Activated naive CD8-positive, alpha-beta T cell treated with anti-CD3 and anti-CD28 coated beads, Interleukin-2, amount 10 ng/mL, durations not matched to agents 7 days and 5 days (primary cell): ENCODE measurements at regions not wholly inside any gene's neighbourhood (a gene's known extent, or its start where the extent isn't known, plus 50 kb on each side); places are given as distances from the start of the nearest gene placed in this dataset.
"Not testable (repeated sequence)": the region's sequence is repeated elsewhere in the genome, so short reads cannot be mapped to it uniquely, and the experiment has no call there.

Source experiments
- ATAC-seq: fragments of 150-1000 bp; cut with Tn5 transposase; one replicate; pipeline ENCODE4 v1.10.0; 2021; ENCODE audit warnings: low read depth, moderate library complexity
- POLR2A ChIA-PET: fragments of 350-600 bp; sonication (Branson Sonifier 250); formaldehyde crosslinking; loops from one replicate; lab custom pipeline; 2021; ENCODE audit warnings: antibody characterized with exemption; lab: Charles Lee
- DNase-seq: peaks from one replicate; pipeline ENCODE4 v3.0.0; 2021
- H3K27ac Mint-ChIP-seq: one replicate; pipeline ENCODE4 v1.8.0; 2022; ENCODE audit warnings: mild to moderate bottlenecking, mixed read lengths
- H3K27me3 Mint-ChIP-seq: one replicate; pipeline ENCODE4 v1.8.0; 2022; ENCODE audit warnings: mild to moderate bottlenecking, moderate library complexity, mixed read lengths
- H3K36me3 Mint-ChIP-seq: one replicate; pipeline ENCODE4 v1.8.0; 2021; ENCODE audit warnings: mild to moderate bottlenecking, mixed read lengths
- H3K4me1 Mint-ChIP-seq: one replicate; pipeline ENCODE4 v1.8.0; 2021; ENCODE audit warnings: mixed read lengths
- H3K4me3 Mint-ChIP-seq: one replicate; pipeline ENCODE4 v1.8.0; 2022; ENCODE audit warnings: mild to moderate bottlenecking, moderate library complexity, mixed read lengths
- H3K9me3 Mint-ChIP-seq: one replicate; pipeline ENCODE4 v1.8.0; 2021; ENCODE audit warnings: mixed read lengths

DNA sequence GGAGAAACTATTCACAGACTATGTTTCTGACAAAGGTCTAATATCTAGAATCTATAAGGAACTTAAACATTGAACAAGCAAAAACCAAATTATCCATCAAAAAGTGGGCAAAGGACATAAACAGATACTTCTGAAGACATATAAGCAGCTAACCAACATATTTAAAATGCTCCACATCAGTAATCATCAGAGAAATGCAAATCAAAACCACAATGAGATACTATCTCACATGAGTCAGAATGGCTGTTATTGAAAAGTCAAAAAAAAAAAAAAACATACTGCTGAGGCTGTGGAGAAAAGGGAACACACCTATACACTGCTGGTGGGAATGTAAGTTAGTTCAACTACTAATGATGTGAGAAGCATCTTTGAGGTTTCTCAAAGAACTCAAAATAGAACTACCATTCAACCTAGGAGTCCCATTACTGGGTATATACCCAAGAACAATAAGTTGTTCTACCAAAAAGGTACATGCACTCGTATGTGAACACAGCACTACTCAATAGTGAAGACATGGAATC lies 220.4 kb upstream of the TFPI start:
- Mint-ChIP-seq H3K27ac (no peak overlapping the region), H3K4me1 (no peaks in the 10 kb centered on the region), H3K36me3 (no peaks in the 10 kb centered on the region), H3K4me3 (no peak overlapping the region), H3K9me3 (no peaks in the 10 kb centered on the region), H3K27me3 (no peaks in the 10 kb centered on the region)
- DNase-seq (no peak), ATAC-seq (no peak)
- POLR2A ChIA-PET = no interaction called here

DNA sequence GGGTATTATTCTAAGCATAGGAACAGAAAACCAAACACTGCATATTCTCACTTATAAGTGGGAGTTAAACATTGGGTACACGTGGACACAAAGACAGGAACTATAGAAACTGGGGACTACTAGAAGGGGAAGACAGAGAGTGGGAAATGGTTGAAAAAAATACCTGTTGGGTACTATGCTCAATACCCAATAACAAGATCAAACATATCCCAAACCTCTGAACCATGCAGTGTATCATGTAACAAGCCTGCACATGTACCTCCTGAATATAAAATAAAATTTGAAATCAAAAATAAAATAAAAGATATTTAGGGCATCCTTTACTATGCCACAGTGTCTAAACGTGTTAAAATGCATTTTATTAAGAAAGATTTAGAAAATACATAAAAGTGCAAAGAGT lies 221.0 kb upstream of the TFPI start:
- H3K27me3 Mint-ChIP-seq = no peaks in the 10 kb centered on the region
- H3K4me3 Mint-ChIP-seq = no peak overlapping the region
- ATAC-seq (no peak), DNase-seq (no peak)
- H3K36me3 Mint-ChIP-seq = no peaks in the 10 kb centered on the region
- no peaks in the 10 kb centered on the region for H3K4me1 Mint-ChIP-seq
- no peaks in the 10 kb centered on the region for H3K9me3 Mint-ChIP-seq
- POLR2A ChIA-PET = no interaction called here
- H3K27ac Mint-ChIP-seq = no peak overlapping the region

DNA sequence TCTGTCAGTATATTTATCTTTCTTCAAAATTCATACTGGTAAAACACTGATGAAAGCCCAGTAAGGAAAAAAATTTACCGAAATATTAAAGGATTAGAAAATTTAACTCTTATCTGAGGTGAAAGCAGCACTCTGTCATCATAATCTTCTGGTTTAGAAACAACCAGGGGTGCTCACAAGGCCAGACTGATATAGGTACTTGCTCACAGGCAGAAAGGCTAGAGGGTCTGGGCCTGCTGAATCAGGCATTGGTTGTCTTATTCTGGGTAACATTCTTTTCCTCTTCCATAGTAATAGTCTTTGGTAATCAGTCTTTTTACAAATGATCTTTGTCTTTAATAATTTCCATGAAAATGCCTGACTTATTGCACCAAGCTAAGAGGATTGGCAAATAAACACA lies 221.4 kb upstream of the TFPI start:
- DNase-seq (no peak), ATAC-seq (no peak)
- no peak overlapping the region for H3K27ac Mint-ChIP-seq
- no peaks in the 10 kb centered on the region for H3K27me3 Mint-ChIP-seq
- H3K9me3 Mint-ChIP-seq = no peaks in the 10 kb centered on the region
- H3K4me3 Mint-ChIP-seq = no peak overlapping the region
- POLR2A ChIA-PET = no interaction called here
- no peaks in the 10 kb centered on the region for H3K36me3 Mint-ChIP-seq
- no peaks in the 10 kb centered on the region for H3K4me1 Mint-ChIP-seq

DNA sequence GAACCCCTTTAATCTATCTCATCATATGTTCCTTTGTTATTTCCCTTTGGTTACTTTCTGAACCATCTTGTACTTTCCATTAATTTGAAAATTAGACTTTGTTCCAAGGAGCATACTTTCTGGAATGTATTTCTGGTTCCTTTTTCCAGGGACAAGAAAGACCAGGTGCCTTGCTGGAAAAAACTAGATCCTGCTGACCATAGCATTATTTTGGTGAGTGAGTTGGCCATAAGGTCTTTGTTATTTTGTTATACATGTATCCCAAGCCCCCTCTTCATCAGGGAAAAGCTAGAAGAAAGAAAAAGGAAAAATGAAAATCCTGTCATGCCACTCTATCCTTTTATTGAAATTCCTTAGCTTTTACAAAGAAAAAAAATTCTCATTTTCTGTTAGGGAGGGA lies 228.1 kb upstream of the TFPI start:
- POLR2A ChIA-PET = no interaction called here
- DNase-seq = no peak
- no peak for ATAC-seq
- Mint-ChIP-seq H3K27ac (no peak overlapping the region), H3K4me3 (no peak overlapping the region), H3K4me1 (no peaks in the 10 kb centered on the region), H3K27me3 (peaks cover 2% of the 10 kb centered on the region), H3K36me3 (no peaks in the 10 kb centered on the region), H3K9me3 (peaks cover 2% of the 10 kb centered on the region)

DNA sequence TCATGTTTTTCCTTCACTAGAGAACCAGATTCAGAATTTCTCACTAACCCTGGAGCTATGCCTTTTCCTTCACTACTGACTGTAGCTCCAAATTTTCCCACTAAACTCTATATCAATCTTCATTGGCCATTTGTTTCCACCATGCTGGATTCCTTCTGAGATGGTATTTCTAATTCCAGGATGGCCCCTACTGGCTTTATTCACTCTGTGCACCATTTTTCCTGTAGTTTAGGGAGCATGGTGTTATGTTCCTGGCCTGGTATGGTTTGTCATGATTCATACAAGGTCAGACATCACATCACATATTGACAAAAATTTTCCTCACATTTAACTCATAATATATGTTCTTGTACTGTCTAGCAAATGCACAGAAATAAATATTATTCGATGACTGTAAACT lies 229.2 kb upstream of the TFPI start:
- Mint-ChIP-seq H3K27me3 (peaks cover 2% of the 10 kb centered on the region), H3K27ac (no peak overlapping the region), H3K4me1 (no peaks in the 10 kb centered on the region), H3K9me3 (peaks cover 2% of the 10 kb centered on the region), H3K4me3 (no peak overlapping the region), H3K36me3 (no peaks in the 10 kb centered on the region)
- ATAC-seq = no peak
- DNase-seq = no peak
- POLR2A ChIA-PET = no interaction called here

DNA sequence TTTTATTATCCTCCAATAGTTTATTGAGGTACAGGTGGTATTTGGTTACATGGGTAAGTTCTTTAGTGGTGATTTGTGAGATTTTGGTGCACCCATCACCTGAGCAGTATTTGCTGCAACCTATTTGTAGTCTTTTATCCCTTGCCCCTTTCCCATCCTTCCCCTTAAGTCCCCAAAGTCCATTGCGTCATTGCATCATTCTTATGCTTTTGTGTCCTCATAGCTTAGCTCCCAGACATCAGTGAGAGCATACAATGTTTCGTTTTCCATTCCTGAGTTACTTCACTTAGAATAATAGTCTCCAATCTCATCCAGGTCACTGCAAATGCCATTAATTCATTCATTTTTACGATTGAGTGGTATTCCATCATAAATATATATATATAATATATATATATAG lies 229.9 kb upstream of the TFPI start:
- H3K9me3 Mint-ChIP-seq, H3K36me3 Mint-ChIP-seq, DNase-seq, H3K27me3 Mint-ChIP-seq, H3K4me3 Mint-ChIP-seq, ATAC-seq, H3K27ac Mint-ChIP-seq, POLR2A ChIA-PET, H3K4me1 Mint-ChIP-seq: not testable (repeated sequence)

DNA sequence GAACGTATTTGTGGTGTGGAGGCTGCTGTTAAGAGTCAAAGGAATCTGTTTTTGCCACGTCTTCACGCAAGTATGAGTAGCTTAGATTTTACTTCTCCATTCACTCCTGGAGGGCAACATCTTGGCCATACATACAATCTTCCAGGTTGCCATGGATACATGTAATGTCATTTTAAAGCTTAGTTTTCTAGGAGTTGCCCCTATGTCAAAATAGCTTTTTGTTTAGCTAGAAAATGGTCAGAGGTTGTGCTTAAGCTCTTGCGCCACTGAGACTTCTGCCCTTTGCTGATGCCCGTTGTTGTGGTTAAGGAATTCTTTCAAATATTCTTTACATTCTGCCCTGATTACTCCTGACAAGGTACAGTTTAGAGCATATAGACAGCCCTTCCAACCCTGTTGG lies 245.4 kb upstream of the TFPI start:
- Mint-ChIP-seq H3K9me3 (peaks cover 4% of the 10 kb centered on the region), H3K27me3 (no peaks in the 10 kb centered on the region), H3K4me3 (no peak overlapping the region), H3K27ac (no peak overlapping the region), H3K36me3 (no peaks in the 10 kb centered on the region), H3K4me1 (no peaks in the 10 kb centered on the region)
- no peak for ATAC-seq
- DNase-seq = no peak
- POLR2A ChIA-PET = no interaction called here

DNA sequence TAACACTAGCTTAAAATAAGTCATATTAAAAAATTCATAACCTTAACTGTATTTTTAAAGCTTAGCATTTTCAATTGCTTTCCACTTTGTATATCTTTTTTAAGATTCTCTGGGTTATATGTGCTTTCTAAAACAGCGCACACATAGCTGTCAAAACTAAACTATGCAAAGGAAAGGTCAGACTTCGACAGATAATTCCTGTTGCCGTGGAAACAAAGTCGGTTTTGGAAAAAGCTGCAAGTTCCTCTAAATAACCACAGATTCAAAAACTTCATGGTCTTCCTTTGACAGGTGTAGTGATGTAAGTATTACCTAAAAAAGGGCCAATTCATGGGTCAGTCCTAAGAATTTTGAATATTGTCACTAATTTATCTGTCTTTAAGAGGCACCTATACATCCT lies 249.6 kb upstream of the TFPI start:
- DNase-seq (no peak), ATAC-seq (no peak)
- Mint-ChIP-seq H3K27ac (no peak overlapping the region), H3K9me3 (peaks cover 3% of the 10 kb centered on the region), H3K4me3 (no peak overlapping the region), H3K4me1 (no peaks in the 10 kb centered on the region), H3K36me3 (no peaks in the 10 kb centered on the region), H3K27me3 (no peaks in the 10 kb centered on the region)
- POLR2A ChIA-PET = no interaction called here

DNA sequence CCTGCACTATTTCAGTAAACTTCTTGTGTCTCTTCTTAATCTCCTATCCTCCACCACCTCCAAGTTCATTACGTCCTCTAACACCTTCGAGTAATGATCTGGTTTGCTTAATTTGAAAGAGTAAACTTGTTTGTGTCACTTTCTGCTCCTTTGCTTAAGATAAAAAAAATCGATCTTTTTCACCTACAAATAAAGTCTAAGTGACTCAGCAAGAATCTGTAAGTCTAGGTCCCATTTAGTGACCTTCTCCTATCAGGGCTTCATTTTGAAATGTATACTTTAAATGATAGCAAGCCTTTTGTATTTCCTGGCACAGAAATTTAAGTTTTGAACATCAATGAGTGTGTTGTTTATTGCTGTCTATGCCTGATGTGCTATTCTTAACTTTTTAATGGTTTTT lies 260.9 kb upstream of the TFPI start:
- Mint-ChIP-seq H3K27me3 (no peaks in the 10 kb centered on the region), H3K4me1 (no peaks in the 10 kb centered on the region), H3K27ac (no peak overlapping the region), H3K4me3 (no peak overlapping the region), H3K9me3 (peaks cover 1% of the 10 kb centered on the region), H3K36me3 (no peaks in the 10 kb centered on the region)
- ATAC-seq (no peak), DNase-seq (no peak)
- POLR2A ChIA-PET = no interaction called here

DNA sequence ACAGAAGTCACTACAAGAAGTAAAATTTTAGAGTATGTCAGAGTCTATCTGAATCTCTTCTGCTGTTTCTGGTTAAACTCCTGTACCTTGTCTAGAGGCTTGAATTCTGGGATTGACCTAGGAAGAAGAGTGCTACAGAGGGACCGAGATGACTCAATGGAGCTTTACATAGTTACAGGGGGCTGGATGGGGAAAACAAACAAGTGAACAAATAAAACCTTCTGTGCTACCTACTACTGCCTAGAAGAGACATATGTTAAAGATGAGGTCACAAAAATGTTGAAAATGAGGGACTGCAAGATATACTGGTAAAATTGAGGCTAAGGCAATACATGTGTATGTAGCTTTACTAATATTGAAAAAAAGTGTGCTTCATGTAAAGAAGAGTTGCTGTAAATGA lies 265.4 kb upstream of the TFPI start:
- Mint-ChIP-seq H3K27me3 (no peaks in the 10 kb centered on the region), H3K27ac (no peak overlapping the region), H3K9me3 (no peaks in the 10 kb centered on the region), H3K4me3 (no peak overlapping the region), H3K36me3 (no peaks in the 10 kb centered on the region), H3K4me1 (no peaks in the 10 kb centered on the region)
- POLR2A ChIA-PET = no interaction called here
- ATAC-seq (no peak), DNase-seq (no peak)

DNA sequence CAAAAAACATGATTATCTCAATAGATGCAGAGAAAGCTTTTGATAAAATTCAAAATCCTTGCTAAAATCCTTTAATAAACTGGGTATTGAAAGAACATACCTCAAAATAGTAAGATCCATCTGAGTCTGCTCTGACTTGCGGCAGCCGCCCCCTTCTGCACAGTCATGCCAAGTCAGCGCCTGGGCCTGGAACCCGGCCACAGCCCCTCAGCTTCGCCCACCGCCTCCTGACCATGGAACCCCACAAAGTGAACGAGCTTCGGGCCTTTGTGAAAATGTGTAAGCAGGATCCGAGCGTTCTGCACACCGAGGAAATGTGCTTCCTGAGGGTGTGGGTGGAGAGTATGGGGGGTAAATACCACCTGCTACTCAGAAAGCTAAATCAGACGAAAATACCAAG lies 270.9 kb upstream of the TFPI start:
- Mint-ChIP-seq H3K4me3 (no peak overlapping the region), H3K4me1 (no peaks in the 10 kb centered on the region), H3K9me3 (peaks cover 2% of the 10 kb centered on the region), H3K27ac (no peak overlapping the region), H3K36me3 (no peaks in the 10 kb centered on the region), H3K27me3 (no peaks in the 10 kb centered on the region)
- no peak for DNase-seq
- POLR2A ChIA-PET = no interaction called here
- ATAC-seq = no peak

DNA sequence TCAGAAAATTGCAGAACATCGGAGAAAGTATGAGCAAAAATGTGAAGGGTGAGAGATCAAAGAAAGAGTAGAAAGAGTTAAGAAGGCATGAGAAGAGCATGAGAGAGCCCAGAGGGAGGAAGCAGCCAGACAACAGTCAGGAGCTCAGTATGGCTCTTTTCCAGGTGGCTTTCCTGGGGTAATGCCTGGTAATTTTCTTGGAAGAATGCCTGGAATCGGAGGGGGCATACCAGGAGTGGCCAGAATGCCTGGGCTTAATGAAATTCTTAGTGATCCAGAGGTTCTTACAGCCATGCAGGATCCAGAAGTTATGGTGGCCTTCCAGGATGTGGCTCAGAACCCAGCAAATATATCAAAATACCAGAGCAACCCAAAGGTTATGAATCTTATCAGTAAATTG lies 271.8 kb upstream of the TFPI start:
- DNase-seq (no peak), ATAC-seq (no peak)
- no peaks in the 10 kb centered on the region for H3K4me1 Mint-ChIP-seq
- POLR2A ChIA-PET = no interaction called here
- no peaks in the 10 kb centered on the region for H3K36me3 Mint-ChIP-seq
- H3K27ac Mint-ChIP-seq = no peak overlapping the region
- no peak overlapping the region for H3K4me3 Mint-ChIP-seq
- peaks cover 2% of the 10 kb centered on the region for H3K9me3 Mint-ChIP-seq
- no peaks in the 10 kb centered on the region for H3K27me3 Mint-ChIP-seq

DNA sequence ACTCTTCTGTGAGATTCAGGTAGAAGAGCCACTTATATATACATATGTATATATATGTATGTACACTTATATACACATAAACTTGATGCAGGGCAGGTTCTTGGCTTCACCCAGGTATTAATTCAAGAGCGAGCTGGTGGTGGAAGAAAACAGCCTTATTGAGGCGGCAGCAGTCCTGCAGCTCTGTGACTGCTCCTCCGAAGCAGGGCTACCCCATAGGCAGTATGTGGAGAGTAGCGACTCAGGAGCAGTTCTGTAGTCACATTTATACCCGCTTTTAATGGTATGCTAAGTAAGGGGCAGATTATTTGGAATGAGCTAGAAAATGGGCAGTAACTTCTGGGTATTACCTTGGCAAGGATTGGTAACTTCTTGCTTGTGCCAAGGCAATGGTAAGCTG lies 280.6 kb upstream of the TFPI start:
- ATAC-seq = no peak
- Mint-ChIP-seq H3K27me3 (no peaks in the 10 kb centered on the region), H3K9me3 (no peaks in the 10 kb centered on the region), H3K27ac (no peak overlapping the region), H3K4me1 (no peaks in the 10 kb centered on the region), H3K36me3 (no peaks in the 10 kb centered on the region), H3K4me3 (no peak overlapping the region)
- DNase-seq = no peak
- POLR2A ChIA-PET = no interaction called here

DNA sequence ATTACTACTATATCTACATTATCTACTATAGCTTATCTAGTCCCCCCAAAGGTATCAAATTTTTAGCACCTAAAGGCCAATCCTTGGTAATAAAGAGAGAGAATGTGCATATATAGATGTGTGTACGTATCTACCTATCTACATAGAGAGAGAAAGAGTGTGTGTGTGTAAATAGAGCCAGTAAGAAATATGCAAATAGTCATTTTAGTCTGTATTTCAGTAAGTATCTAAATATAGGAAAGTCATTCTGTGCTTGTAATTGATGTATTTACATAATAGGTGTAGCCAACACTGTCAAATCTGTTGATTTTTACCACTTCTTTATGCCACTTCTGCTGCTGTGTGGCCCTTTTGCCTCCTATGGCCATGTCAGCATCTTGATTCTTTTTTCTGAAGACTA lies 284.5 kb upstream of the TFPI start:
- POLR2A ChIA-PET = no interaction called here
- H3K36me3 Mint-ChIP-seq = no peaks in the 10 kb centered on the region
- DNase-seq (no peak), ATAC-seq (no peak)
- H3K27ac Mint-ChIP-seq = no peak overlapping the region
- no peaks in the 10 kb centered on the region for H3K4me1 Mint-ChIP-seq
- H3K27me3 Mint-ChIP-seq = no peaks in the 10 kb centered on the region
- no peak overlapping the region for H3K4me3 Mint-ChIP-seq
- H3K9me3 Mint-ChIP-seq = no peaks in the 10 kb centered on the region

DNA sequence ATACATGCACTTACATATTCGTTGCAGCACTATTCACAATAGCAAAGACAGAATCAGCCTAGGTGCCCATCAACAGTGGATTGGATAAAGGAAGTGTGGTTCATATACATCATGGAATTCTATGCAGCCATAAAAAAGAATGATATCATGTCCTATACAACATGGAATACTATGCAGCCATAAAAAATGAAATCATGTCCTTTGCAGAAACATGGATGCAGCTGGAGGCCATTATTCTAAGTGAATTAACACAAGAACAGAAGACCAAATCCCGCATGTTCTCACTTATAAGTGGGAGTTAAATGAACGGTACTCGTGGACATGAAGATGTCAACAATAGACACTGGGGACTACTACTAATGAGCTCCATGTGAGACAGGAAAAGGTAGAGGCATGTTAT lies 288.1 kb upstream of the TFPI start:
- ATAC-seq (no peak), DNase-seq (no peak)
- H3K27me3 Mint-ChIP-seq = peaks cover 4% of the 10 kb centered on the region
- no peaks in the 10 kb centered on the region for H3K4me1 Mint-ChIP-seq
- no peaks in the 10 kb centered on the region for H3K9me3 Mint-ChIP-seq
- H3K27ac Mint-ChIP-seq = no peak overlapping the region
- POLR2A ChIA-PET = no interaction called here
- no peak overlapping the region for H3K4me3 Mint-ChIP-seq
- no peaks in the 10 kb centered on the region for H3K36me3 Mint-ChIP-seq
